GM20431 (cell line): ENCODE measurements at regions not wholly inside any gene's neighbourhood (a gene's known extent, or its start where the extent isn't known, plus 50 kb on each side); places are given as distances from the start of the nearest gene placed in this dataset.
"Not testable (repeated sequence)": the region's sequence is repeated elsewhere in the genome, so short reads cannot be mapped to it uniquely, and the experiment has no call there.

Experiments
- in situ Hi-C: fragments of 300-500 bp; cut with MseI, MboI; formaldehyde crosslinking; loops from one replicate; pipeline ENCODE4 v1.15.0; 2020; ENCODE audit warnings: low sequenced_read_pairs; ENCODE audit not compliant: unreplicated experiment

DNA sequence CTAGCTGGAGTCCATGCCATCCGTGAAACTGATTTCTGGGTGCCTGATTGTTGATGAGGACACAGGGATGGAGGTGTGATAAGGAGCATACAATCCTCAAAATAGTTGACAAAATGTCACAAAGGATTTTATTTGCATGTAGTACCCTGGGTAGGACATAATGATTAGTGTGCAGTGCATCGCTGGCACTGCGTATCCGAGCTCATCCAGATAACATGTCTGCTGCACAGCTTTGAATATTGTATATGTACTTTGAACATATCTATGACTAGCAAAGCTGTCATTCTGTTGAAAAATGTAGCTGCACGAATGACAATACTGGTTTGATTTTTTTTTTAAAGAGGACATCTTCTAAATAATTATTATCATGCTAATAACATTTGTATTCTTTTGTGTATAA lies 529.7 kb upstream of the FANCL start:
- in situ Hi-C loops = loop anchor here (25.0 kb wide), 1 partner anchor 1866 kb away; no protein-coding TSS in a partner anchor

DNA sequence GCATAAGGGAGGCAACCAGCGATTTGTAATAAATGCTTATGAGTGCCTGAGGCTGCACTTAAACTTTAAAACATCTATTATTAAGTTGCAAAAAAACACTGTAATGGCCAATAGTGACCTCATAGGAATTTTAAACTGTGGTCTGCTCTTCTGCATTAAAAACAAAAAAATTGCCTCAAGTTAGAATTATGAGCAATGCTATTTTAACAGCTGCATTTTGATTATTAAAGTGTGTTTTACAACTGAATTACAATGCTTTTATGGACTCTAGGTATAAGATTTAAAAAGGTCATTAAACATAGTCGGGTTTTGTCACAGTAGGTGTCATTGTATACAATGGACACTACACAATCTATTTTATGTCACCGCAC lies 528.7 kb upstream of the FANCL start:
- in situ Hi-C loops = loop anchor here (25.0 kb wide), 1 partner anchor 1867 kb away; no protein-coding TSS in a partner anchor

DNA sequence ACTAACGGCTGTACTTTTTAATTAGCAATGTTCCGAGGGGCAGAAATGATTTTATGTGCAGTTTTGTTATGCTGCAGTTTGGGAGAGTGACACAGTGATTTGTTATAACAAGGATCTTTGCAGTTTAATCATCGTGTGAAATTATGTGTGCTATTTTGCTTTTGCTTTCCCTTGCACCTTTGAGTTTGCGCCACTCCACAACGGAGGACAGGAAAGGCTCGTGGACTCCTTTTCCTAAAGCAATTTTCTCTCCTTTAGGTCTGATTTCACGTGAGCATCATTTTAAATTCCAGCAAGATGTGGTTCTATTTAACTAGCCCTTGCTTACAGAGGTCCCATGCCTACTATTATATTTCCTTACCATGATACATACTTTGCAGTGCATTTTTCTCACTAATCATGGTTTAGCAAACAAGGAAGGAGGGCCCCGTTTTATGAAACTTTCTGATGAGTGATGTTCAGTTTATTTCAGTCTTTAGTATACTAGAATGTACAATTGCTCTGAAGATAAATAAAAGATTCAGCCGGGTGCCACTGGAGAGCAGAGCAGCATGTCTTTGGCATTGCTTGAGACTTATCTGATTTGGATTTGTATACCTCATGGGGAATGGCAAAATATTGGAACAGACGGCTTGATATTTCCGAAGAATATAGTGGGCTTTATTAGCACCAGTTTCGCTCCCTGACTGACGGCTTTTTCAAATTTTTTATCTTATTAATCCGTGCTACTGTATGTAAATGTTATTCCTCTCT lies 528.2 kb upstream of the FANCL start:
- in situ Hi-C loops = loop anchor here (25.0 kb wide), 1 partner anchor 1868 kb away; no protein-coding TSS in a partner anchor

DNA sequence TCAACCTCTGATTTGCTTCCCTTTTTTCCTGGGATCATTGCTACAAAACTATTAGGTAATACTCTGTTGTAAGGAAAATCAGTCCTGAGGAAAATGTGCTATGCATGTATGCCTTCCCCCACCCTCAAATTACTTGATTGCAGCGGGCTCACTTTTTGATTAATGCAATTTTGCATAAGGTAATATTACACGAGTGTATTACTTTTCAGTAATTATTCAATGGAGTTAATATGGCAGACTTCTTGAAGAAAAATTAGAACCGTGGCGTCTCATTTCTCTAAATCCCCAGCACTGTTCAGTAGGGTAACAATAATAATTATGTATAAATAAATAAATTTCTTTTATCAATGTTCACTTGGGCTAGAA lies 527.6 kb upstream of the FANCL start:
- in situ Hi-C loops = loop anchor here (25.0 kb wide), 1 partner anchor 1869 kb away; no protein-coding TSS in a partner anchor

DNA sequence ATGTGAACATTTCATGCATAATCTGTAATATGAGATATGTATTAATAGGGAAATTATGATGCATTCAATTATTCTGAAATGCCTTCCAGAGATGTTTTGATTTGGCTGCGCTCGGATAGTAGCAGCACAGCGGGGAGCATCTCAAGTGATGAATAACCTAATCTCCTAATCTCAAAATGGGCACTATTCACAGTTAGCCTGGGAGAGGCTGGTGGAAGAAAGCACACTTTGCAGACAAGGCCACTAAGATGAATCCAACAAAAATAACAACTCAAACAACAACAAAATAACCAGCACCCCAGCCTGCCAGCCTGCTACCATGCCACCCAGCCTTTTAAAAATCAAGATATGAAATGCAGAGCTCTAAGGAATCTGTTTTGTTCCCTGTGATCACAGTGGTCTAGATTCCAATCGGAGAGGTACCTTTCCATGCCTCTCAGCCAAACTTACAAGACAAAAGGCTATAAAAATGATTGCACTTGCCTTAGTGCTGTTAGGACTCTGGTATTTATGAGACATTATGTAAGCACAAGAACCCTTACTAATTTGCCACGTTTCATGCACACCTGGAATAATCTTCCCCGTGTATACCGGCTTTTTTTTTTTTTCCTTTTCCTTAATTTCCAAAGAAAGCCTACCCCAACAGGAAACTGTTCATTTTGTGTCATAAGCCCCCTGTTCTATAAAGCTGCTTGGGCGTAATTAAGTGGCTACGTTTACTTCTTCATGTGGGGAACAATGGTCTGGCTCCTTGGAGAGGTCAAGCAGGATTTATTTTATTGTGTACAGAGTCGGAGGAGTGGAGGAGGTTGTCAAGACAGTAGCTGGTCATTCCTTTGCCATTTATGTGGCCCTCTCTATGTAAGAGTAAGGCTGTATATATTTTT lies 526.9 kb upstream of the FANCL start:
- in situ Hi-C loops = loop anchor here (25.0 kb wide), 1 partner anchor 1869 kb away; no protein-coding TSS in a partner anchor

DNA sequence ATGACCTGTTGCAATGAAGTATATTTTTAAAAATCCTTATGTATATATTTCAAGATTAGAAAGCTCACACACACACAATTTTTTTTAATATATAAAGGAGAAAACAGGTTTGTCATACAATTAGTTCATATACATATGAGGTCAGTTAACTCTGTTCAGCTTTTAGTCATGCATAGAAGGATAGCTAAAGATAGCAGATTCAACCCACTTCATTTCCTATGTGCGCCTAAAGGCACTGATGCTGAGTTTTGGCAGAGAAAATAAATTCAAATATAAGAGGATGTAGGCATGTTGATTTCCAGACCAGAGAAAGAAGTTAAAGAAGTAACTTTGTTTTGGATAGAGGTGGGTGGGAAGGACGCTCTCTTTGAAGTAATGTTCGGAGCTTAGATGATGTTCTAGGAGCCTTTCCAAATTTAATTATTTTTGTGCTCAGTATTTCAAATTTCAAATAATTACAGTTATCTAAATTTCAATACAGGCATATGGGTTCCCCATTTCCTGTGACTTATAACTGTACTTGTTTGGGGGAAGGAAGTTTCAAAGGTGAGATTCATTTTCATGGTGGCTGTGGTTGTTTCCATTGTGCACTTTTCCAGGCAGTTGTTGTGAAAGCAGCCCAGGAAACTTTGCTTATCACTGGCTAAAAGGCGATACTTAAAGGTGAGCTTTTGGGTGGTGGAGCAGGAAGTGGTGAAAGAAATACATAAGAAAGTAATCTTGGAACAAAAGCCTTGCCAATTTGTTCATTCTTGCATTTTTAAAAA lies 523.4 kb upstream of the FANCL start:
- in situ Hi-C loops = loop anchor here (25.0 kb wide), 1 partner anchor 1873 kb away; no protein-coding TSS in a partner anchor

DNA sequence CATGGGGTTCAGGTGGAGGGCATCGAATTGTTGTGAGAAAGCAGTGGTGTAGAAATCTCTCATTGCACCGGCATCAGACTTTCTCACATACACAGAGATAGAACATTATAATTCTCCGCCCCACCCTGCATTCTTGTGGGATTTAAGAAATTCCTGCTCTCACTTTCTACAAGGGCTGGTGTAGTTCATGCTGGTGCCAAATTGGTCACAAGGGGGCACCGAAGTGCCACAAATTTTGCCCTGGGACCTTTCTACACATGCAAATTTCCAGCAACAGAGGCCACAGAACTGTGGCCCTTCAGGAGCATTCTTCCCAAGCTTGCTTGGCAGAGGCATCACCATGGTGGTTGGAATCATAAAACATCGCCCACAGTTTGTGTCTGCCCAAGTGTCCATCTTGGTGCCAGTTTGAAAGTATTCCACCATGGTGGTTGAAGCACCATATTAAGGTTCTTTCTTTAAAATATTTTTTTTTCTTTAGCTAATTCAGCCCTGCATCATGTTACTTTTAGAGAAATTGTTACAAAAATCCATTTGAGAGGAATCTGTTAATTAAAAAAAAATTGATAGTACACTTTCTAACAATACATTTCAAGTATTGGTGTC lies 521.2 kb upstream of the FANCL start:
- in situ Hi-C loops = loop anchor here (25.0 kb wide), 1 partner anchor 1875 kb away; no protein-coding TSS in a partner anchor

DNA sequence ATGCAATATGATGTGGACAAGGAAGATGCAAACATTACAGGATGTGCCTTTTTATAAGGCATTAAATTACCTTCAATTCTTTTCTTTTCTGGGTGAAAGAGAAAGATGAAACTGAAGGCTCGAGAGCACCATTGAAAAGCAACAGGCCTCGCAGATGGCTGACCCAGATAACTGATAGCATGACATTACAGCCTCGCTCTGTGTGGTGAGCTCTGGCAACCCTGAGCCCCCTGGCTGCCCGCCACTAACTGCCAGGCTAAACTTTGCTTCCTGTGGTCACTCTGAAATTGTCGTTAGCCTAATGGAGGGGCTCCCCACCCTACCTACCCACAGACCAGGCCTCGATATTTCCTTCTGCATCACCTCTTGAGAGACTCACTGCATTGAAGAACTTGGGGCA lies 516.8 kb upstream of the FANCL start:
- in situ Hi-C loops = loop anchor here (25.0 kb wide), 1 partner anchor 1879 kb away; no protein-coding TSS in a partner anchor

DNA sequence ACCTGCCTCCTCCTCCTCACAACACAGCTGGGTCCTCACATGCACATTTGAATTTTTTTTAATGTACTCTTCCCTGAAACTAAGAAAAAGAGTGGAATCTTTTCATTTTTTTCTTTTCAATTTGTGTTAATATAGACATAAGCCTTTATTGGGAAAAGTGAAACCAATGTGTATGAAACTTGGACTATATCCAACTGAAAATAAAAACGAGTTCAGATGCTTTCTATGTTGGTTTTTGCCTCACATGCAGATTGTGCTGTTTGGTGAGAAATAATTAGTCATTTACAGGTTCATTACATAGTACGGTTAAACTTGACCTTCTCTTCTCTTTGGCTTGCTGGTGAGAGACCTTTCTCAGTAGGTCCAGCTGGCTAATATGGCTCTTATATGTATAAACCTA lies 515.2 kb upstream of the FANCL start:
- in situ Hi-C loops = loop anchor here (25.0 kb wide), 1 partner anchor 1881 kb away; no protein-coding TSS in a partner anchor

DNA sequence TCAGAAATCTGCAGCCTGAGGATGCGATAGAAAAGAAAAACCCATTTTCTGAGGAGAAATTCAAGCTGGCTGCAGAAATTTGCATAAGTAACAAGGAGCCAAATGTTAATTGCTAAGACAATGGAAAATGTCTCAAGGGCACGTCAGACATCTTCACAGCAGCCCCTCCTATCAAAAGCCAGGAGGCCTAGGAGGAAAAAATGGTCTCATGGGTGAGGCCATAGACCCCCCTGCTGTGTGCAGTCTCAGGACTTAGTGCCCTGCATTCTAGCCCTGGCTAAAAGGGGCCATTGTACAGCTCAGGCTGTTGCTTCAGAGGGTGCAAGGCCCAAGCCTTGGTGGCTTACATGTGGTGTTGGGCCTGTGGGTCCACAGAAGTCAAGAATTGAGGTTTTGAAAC lies 511.4 kb upstream of the FANCL start:
- in situ Hi-C loops = loop anchor here (25.0 kb wide), 1 partner anchor 1885 kb away; no protein-coding TSS in a partner anchor

DNA sequence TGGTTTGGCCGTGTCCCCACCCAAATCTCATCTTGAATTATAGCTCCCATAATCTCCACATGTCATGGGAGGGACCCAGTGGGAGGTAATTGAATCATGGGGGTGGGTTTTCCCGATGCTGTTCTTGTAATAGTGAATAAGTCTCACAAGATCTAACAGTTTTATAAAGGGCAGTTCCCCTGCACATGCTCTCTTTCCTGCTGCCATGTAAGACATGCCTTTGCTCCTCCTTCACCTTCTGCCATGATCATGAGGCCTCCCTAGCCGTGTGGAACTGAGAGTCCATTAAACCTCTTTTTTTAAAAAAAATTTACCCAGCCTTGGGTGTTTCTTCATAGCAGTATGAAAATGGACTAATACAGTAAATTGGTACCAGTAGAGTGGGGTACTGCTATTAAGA lies 510.6 kb upstream of the FANCL start:
- in situ Hi-C loops = loop anchor here (25.0 kb wide), 1 partner anchor 1886 kb away; no protein-coding TSS in a partner anchor

DNA sequence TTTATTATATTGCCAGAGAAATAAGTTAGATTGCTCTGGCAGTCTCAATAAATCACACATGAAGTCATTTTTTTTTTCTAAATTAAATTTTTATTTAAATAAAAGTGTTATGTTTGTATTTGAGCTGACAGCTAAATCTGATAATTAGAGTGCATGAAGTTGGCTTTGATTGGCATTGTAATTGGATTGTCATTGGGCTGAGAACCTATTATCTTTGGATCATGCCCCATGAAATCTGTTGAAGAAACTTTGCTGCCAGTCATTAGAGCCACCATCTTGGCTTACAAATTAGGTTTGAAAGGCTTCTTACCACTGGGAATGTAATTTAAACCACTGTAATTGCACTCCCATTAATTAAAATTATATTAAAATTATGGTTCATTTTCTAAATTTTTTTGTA lies 507.9 kb upstream of the FANCL start:
- in situ Hi-C loops = no loop called here

DNA sequence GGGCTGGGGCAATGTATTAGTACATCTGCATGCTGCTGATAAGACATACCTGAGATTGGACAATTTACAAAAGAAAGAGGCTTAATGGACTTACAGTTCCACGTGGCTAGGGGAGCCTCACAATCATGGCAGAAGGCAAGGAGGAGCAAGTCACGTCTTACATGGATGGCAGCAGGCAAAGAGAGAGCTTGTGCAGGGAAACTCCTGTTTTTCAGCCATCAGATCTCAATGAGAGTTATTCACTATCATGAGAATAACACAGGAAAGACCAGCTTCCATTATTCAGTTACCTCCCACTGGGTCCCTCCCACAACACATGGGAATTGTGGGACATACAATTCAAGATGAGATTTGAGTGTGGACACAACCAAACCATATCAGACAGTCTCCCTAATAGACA lies 504.2 kb upstream of the FANCL start:
- in situ Hi-C loops = not testable (repeated sequence)

DNA sequence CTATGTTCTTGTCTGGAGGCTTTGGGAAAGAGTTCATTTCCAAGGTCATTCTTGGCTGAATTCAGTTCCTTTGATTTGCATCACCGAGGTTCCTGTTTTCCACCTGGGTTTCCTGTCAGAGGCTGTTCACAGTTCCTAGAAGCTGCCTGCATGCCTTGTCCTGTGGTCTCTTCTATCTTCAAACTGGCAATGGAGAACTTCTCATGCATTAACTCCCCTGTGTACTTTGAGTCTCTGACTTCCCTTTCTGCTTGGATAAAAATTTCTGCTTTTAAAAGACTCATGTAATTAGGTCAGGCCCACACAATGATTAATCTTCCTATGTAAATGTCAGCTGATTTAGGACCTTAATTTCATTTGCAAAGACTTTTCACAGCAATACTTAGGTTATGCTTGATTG lies 499.3 kb upstream of the FANCL start:
- in situ Hi-C loops = no loop called here

DNA sequence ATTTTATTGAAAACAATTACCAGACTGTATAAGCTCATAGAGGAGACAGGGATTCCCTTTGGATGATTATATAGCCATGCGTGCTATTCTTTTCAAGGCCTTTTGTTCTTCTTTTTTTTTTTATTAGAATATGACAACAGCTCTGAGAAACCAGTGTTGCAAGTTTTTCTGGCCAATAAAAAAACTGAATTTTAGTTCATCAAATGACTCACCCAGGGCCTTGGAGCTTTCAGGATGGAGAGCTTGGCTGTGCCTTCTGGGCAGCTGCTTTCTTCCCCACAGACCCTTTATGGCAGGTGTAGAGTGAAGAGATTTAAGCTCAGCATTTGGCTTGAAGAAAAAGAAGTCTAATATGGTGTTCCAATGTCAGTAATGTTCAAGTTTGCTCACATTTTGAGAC lies 497.9 kb upstream of the FANCL start:
- in situ Hi-C loops = no loop called here

DNA sequence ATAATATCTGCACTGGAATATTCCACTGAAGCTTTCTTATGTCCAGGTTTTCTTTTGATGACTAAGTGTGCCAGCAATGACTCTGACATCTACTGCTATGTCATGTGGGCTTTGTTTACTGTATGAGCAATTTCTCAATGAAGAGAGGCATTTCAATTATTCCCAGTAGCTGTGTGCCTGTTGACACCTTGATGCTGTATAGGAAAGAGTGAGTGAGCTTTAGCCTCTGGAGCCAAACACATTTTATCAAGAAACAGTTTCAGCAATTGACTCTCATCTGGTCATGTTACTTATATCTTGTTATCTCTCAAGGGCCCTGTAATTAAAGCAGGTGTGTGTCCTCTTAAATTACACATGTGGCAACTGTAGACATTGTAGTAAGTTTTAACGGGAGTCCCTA lies 493.2 kb upstream of the FANCL start:
- in situ Hi-C loops = no loop called here

DNA sequence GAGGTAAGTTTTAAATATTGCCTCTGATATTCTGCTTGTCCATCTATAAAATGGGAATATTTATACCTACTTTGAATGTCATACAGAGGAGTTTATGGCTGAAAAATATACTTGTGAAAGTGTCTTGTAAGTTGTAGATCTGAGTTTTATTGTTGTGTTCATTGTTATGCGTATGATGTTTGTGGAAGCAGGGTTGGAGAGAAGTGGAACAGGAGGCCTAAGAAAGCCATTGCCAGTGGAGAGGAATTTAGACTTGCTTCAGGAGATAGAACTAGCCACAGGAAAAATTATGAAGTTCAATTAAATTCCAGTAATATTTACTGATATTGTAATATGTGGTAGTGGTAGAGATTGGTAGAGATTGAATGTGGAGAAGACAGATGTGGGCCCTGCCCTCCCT lies 491.9 kb upstream of the FANCL start:
- in situ Hi-C loops = no loop called here

DNA sequence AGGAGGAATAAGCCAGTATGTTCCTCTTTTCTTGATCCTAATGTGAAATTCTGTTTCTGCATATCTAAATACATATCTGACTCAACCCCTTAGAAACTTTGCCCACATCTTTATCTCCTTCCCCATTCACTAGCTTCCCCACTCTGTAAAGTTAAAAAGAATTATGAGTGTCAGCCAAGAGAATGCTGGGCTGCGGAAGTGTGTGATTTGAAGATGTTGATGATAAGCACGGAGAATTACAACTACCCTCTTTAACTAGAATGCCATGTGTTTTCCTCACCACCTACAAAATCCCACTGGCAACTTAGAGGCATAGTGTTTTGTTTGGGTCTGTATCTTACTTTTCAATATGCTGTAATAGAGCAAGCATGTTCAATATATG lies 490.4 kb upstream of the FANCL start:
- in situ Hi-C loops = no loop called here

DNA sequence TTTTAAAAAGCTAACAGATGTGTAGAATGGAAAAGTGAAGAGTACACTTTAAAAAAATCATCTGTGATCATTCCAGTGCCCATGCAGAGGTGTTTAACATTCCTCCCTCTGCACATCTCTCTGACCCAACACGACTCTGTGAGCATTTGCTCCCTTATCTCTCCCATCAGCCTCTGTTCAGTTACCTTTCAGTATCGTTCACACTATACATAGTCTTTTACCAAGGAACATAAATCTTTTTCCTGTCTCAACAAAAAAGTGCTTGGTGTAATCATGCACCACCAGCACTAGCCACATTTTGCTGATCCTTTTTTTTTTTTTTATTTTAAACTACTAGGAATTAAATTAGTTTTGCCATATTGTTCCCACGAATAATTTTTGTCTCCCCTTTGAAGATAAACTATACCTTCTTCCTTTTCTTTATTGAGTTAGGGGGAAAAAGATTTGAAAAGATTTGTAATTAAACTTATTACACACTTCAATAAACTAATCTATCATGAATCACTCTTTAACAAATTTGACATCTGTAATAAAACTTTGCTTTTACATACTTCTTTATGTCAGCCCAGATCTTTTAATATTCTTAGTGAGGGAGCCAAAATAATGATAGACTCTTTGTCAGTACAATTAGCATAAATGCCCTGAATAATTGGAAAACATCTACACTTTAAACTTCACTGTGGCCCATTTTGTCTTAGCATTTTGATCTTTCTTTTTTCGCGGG lies 489.8 kb upstream of the FANCL start:
- in situ Hi-C loops = no loop called here
